A673 (cell line): ENCODE measurements at regions not wholly inside any gene's neighbourhood (a gene's known extent, or its start where the extent isn't known, plus 50 kb on each side); places are given as distances from the start of the nearest gene placed in this dataset.

Experiments used
- BruUV-seq: library from RNA; stranded (reverse); fragments of 400-500 nt; replicated peaks from 2 replicates; lab custom pipeline; 2021; lab: Mats Ljungman, UMichigan
- CTCF ChIA-PET: fragments of 300-600 bp; sonication (Branson Sonifier 250); formaldehyde crosslinking; loops from one replicate; lab custom pipeline; 2022; ENCODE audit warnings: antibody characterized with exemption; lab: Charles Lee
- POLR2A ChIA-PET: fragments of 300-600 bp; sonication (Branson Sonifier 250); formaldehyde crosslinking; loops from one replicate; lab custom pipeline; 2022; ENCODE audit warnings: antibody characterized with exemption; ENCODE audit not compliant: low non-redundant PET; lab: Charles Lee
- DNase-seq: peaks from one replicate; pipeline ENCODE4 v3.0.0-alpha.2; 2015; ENCODE audit warnings: low spot score
- H3K27ac ChIP-seq: fragments of 200-600 bp; sonication (generic); 2 replicates; pipeline ENCODE4 v1.5.1; 2016; ENCODE audit warnings: mixed run types, low read depth, mild to moderate bottlenecking, mixed read lengths, antibody characterized with exemption, low read length; ENCODE audit not compliant: poor library complexity, severe bottlenecking
- H3K27me3 ChIP-seq: fragments of 200-600 bp; sonication (generic); replicated peaks from 2 replicates; pipeline ENCODE4 v1.6.1; 2017; ENCODE audit warnings: mixed run types, low read depth, mild to moderate bottlenecking, mixed read lengths, antibody characterized with exemption, low read length; ENCODE audit not compliant: insufficient read depth, poor library complexity
- H3K36me3 ChIP-seq: fragments of 200-600 bp; sonication (generic); 2 replicates; pipeline ENCODE4 v1.6.1; 2016; ENCODE audit warnings: mixed run types, mild to moderate bottlenecking, mixed read lengths, antibody characterized with exemption, low read length; ENCODE audit not compliant: insufficient read depth, poor library complexity, severe bottlenecking
- H3K4me1 ChIP-seq: fragments of 200-600 bp; sonication (generic); 2 replicates; pipeline ENCODE4 v1.6.1; 2017; ENCODE audit warnings: mixed run types, mild to moderate bottlenecking, mixed read lengths, antibody characterized with exemption, low read length; ENCODE audit not compliant: insufficient read depth, poor library complexity, severe bottlenecking
- H3K4me3 ChIP-seq: fragments of 200-600 bp; sonication (generic); 2 replicates; pipeline ENCODE4 v1.5.1; 2016; ENCODE audit warnings: low read depth, mixed run types, mild to moderate bottlenecking, mixed read lengths, low read length; ENCODE audit not compliant: poor library complexity, severe bottlenecking
- H3K9me3 ChIP-seq: fragments of 200-600 bp; sonication (generic); 2 replicates; pipeline ENCODE4 v1.6.1; 2016; ENCODE audit warnings: mixed run types, low read depth, mild to moderate bottlenecking, mixed read lengths, antibody characterized with exemption, low read length; ENCODE audit not compliant: poor library complexity, severe bottlenecking
- CTCF ChIP-seq: fragments of 300-800, 200-600 bp; sonication (generic); conservative IDR thresholded peaks from 2 replicates; pipeline ENCODE4 v1.5.1; 2017; ENCODE audit warnings: low read depth, mild to moderate bottlenecking, antibody characterized with exemption, low read length, moderate library complexity, mixed read lengths
- EZH2 ChIP-seq: fragments of 200-600 bp; sonication (generic); IDR thresholded peaks from 2 replicates; pipeline ENCODE4 v1.6.1; 2017; ENCODE audit warnings: borderline replicate concordance, low read depth, mild to moderate bottlenecking, mixed read lengths, antibody characterized with exemption, low read length; ENCODE audit not compliant: poor library complexity, severe bottlenecking
- intact Hi-C: fragments of 100-400 bp; cut with micrococcal nuclease; formaldehyde crosslinking; loops from one replicate; pipeline ENCODE4 v1.10.0; 2022; ENCODE audit not compliant: unreplicated experiment

GRCh38 chr18:41828137-41828536 lies 126.9 kb upstream of the PIK3C3 start:
- H3K4me3 ChIP-seq, result no peak overlapping the region
- intact Hi-C loops, result no loop called here
- TF ChIP-seq EZH2, result no peak
- H3K9me3 ChIP-seq, result no peaks in the 10 kb centered on the region
- no TSS peak for BruUV-seq
- POLR2A ChIA-PET, result no interaction called here
- no peak overlapping the region for H3K27ac ChIP-seq
- DNase-seq, result no peak
- H3K36me3 ChIP-seq, result no peaks in the 10 kb centered on the region
- peaks cover 38% of the 10 kb centered on the region for H3K27me3 ChIP-seq
- H3K4me1 ChIP-seq, result no peaks in the 10 kb centered on the region
- CTCF ChIA-PET, result no interaction called here

GRCh38 chr18:41820784-41821183 lies 134.2 kb upstream of the PIK3C3 start:
- Histone ChIP-seq H3K4me1 (no peaks in the 10 kb centered on the region), H3K4me3 (no peak overlapping the region), H3K27ac (no peak overlapping the region), H3K27me3 (peaks cover 43% of the 10 kb centered on the region), H3K9me3 (no peaks in the 10 kb centered on the region), H3K36me3 (no peaks in the 10 kb centered on the region)
- TF ChIP-seq CTCF (no peak), EZH2 (no peak)
- BruUV-seq, result no TSS peak
- no peak for DNase-seq
- intact Hi-C loops, result no loop called here
- ChIA-PET POLR2A (no interaction called here), CTCF (no interaction called here)

- no peak for DNase-seq
- no peak overlapping the region for H3K27ac ChIP-seq
- no peak for TF ChIP-seq CTCF
- TF ChIP-seq EZH2, result no peak
- ChIA-PET POLR2A (no interaction called here), CTCF (no interaction called here)
- peaks cover 43% of the 10 kb centered on the region for H3K27me3 ChIP-seq
- H3K4me1 ChIP-seq, result no peaks in the 10 kb centered on the region
- no TSS peak for BruUV-seq
- H3K36me3 ChIP-seq, result no peaks in the 10 kb centered on the region
- H3K9me3 ChIP-seq, result no peaks in the 10 kb centered on the region
- intact Hi-C loops, result no loop called here
- no peak overlapping the region for H3K4me3 ChIP-seq
Measured at GRCh38 chr18:41818381-41819355, 136.4 kb upstream of the PIK3C3 start.
